Gastrocnemius medialis (tissue), 4 donors: ENCODE measurements at regions not wholly inside any gene's neighbourhood (a gene's known extent, or its start where the extent isn't known, plus 50 kb on each side); places are given as distances from the start of the nearest gene placed in this dataset.

ENCODE experiments used
- POLR2A ChIP-seq, 2 donors: fragments of 450-650 bp; IDR thresholded peaks; one replicate each; pipeline ENCODE4 v1.6.1; 2017; ENCODE audit warnings: antibody characterized with exemption in 2 of 2, mild to moderate bottlenecking in 2 of 2, moderate library complexity in 2 of 2
- TF ChIP-seq, protein P1 (sequence below), 5 experiments: fragments of 450-650 bp in 3 of 5; fragments of 200-600 bp in 2 of 5; sonication (generic) in 2 of 5; IDR thresholded peaks in 4 of 5; conservative IDR thresholded peaks in 1 of 5; 1 replicate in 4 of 5; 2 replicates in 1 of 5; pipeline ENCODE4 v1.5.1; 2016 to 2019; ENCODE audit warnings: antibody characterized with exemption in 5 of 5, mild to moderate bottlenecking in 3 of 5, moderate library complexity in 3 of 5

DNA sequence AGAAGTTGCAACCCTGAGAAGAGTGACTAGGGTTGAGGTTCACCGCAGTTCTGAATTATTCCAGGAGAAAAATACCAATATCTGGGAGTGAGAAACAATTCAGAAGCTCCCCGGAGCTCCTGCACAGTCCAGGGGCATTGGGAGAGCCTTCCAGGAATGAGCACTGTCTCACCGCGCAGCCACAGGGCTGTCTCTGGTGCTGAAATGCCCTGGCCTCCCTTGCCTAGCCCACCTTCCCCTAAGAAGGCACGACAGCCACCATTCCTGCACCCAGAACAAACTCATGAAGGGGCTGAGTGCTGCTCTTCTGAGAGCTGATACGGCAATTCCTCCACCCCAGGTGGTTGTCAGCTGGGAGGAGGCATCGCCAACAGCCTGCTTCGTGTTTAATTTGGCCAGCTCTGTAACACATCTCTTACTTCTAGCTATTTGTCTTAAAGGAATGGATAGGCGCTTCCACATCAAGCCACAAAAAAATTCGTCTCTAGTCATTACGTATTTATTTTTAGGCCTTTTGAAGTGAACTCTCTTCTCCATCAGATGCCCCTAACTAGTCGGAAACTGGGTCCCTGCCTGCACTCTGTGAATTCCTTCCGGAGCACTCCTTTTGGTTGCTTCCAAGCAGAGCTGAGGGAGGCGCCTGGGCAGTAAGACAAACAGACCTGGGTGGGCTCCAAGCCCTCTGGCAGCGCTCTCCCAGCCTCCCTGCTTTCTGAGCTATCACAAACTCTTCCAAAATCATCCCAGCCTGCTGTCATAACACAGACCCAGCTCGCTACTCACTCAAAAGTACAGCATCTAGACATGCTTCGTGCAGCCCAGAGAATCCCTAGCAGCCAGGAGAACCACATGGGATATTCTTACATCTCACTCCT is 120.5 kb upstream of the CCDC68 start:
- TF ChIP-seq, protein P1, sequence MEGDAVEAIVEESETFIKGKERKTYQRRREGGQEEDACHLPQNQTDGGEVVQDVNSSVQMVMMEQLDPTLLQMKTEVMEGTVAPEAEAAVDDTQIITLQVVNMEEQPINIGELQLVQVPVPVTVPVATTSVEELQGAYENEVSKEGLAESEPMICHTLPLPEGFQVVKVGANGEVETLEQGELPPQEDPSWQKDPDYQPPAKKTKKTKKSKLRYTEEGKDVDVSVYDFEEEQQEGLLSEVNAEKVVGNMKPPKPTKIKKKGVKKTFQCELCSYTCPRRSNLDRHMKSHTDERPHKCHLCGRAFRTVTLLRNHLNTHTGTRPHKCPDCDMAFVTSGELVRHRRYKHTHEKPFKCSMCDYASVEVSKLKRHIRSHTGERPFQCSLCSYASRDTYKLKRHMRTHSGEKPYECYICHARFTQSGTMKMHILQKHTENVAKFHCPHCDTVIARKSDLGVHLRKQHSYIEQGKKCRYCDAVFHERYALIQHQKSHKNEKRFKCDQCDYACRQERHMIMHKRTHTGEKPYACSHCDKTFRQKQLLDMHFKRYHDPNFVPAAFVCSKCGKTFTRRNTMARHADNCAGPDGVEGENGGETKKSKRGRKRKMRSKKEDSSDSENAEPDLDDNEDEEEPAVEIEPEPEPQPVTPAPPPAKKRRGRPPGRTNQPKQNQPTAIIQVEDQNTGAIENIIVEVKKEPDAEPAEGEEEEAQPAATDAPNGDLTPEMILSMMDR (IDR thresholded peaks at IDR 0.05 in 4 of 5, conservative IDR thresholded peaks at IDR 0.05 in 1 of 5): no peak
- TF ChIP-seq POLR2A (IDR thresholded peaks at IDR 0.05): no peak
